ENCODE measurements at regions not wholly inside any gene's neighbourhood (a gene's known extent, or its start where the extent isn't known, plus 50 kb on each side); places are given as distances from the start of the nearest gene placed in this dataset.
"Not testable (repeated sequence)": the region's sequence is repeated elsewhere in the genome, so short reads cannot be mapped to it uniquely, and the experiment has no call there.

DNA sequence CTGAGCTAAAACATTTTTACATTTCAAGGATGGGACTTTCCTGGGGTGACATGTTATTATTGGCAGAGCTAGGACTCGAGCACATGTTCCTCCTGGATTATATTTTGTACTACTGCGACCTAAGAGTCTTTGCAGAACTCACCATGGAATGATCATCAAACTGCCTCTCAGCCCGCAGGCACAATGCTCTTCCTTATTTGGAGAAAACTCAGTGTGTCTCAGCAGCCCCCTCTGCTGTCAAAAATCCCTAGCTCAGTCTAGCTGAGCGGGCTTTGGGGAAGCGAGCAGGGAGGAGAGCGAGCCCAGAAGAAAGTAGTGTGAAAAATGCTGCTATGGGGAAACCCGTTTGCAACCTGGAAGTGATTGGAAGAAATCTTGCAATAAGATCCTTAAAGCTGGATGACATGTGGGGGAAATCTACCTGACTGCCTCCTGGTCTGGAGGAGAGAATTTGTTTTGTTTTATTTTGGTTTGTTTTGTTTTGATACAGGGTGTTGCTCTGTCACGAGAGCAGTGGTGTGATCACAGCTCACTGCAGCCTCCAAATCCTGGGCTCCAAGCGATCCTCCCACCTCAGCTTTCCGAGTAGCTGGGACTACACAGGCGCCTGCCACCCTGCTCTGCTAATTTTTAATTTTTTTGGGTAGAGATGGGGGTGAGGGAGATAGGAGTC, 89.9 kb upstream of the CLINT1 start:
- H3K4me3 ChIP-seq = peak overlapping the region in 1 of 2 donors; percentile 6
- WGBS, 2 donors = 12 to 21% methylated on average over 11 of the region's 11 CpGs
- intact Hi-C loops (cut with DNase I; ENCODE audit: low total_unique reads) = no loop called here
- H3K36me3 ChIP-seq (ENCODE audit: low read depth, missing control alignments) = no peaks in the 10 kb centered on the region
- peak; percentile 96 for DNase-seq
- no peaks in the 10 kb centered on the region for H3K4me1 ChIP-seq
- peak overlapping the region in 1 of 2 donors; percentile 5 for H3K27ac ChIP-seq
- H3K27me3 ChIP-seq = no peaks in the 10 kb centered on the region
- TF ChIP-seq, protein P1, sequence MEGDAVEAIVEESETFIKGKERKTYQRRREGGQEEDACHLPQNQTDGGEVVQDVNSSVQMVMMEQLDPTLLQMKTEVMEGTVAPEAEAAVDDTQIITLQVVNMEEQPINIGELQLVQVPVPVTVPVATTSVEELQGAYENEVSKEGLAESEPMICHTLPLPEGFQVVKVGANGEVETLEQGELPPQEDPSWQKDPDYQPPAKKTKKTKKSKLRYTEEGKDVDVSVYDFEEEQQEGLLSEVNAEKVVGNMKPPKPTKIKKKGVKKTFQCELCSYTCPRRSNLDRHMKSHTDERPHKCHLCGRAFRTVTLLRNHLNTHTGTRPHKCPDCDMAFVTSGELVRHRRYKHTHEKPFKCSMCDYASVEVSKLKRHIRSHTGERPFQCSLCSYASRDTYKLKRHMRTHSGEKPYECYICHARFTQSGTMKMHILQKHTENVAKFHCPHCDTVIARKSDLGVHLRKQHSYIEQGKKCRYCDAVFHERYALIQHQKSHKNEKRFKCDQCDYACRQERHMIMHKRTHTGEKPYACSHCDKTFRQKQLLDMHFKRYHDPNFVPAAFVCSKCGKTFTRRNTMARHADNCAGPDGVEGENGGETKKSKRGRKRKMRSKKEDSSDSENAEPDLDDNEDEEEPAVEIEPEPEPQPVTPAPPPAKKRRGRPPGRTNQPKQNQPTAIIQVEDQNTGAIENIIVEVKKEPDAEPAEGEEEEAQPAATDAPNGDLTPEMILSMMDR (IDR thresholded peaks at IDR 0.05) = peak; percentile 78 to 80 (median 80)
- TF ChIP-seq POLR2A (IDR thresholded peaks at IDR 0.05) = no peak
- H3K9me3 ChIP-seq = no peaks in the 10 kb centered on the region

DNA sequence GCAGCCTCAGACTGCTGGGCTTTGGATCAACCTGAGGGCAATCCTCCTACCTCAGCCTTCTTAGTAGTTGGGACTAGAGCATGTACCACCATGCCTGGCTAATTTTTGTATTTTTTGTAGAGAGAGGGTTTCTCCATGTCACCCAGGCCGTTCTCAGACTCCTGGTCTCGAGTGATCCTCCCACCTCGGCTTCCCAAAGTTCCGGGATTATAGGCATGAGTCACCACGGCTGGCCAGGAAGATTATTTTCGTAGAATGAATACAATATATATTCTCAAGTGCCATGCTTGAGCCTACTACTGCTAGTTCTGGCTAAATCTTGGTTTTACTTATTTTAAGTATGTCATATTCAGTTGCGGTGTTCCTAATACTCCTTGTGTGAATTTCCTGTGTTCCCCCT, 88.2 kb upstream of the CLINT1 start:
- Histone ChIP-seq H3K4me1 (no peaks in the 10 kb centered on the region), H3K36me3 (ENCODE audit: low read depth, missing control alignments) (no peaks in the 10 kb centered on the region), H3K4me3 (no peak overlapping the region), H3K9me3 (no peaks in the 10 kb centered on the region), H3K27me3 (no peaks in the 10 kb centered on the region), H3K27ac (no peak overlapping the region)
- 92 to 96% methylated on average over 7 of the region's 7 CpGs for WGBS, 2 donors
- no peak for DNase-seq
- intact Hi-C loops (cut with DNase I; ENCODE audit: low total_unique reads) = no loop called here
- TF ChIP-seq POLR2A (IDR thresholded peaks at IDR 0.05) = no peak

DNA sequence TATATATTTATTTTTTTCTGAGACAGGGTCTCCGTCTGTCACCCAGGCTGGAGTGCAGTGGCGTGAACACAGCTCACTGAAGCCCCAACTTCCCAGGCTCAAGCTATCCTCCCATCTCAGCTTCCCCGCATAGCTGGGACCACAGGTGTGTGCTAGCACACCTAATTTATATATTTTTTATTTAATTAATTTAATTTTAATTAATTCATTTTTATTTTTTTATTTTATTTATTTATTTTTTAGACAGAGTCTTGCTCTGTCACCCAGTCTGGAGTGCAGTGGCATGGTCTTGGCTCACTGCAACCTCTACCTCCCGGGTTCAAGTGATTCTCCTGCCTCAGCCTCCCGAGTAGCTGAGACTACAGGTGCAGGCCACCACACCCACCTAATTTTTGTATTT, 86.9 kb upstream of the CLINT1 start:
- H3K27ac ChIP-seq; H3K36me3 ChIP-seq (ENCODE audit: low read depth, missing control alignments); H3K27me3 ChIP-seq; H3K9me3 ChIP-seq; H3K4me1 ChIP-seq; H3K4me3 ChIP-seq; intact Hi-C loops (cut with DNase I; ENCODE audit: low total_unique reads); DNase-seq: not testable (repeated sequence)
- WGBS, 2 donors = 90 to 96% methylated on average over 5 of the region's 5 CpGs

DNA sequence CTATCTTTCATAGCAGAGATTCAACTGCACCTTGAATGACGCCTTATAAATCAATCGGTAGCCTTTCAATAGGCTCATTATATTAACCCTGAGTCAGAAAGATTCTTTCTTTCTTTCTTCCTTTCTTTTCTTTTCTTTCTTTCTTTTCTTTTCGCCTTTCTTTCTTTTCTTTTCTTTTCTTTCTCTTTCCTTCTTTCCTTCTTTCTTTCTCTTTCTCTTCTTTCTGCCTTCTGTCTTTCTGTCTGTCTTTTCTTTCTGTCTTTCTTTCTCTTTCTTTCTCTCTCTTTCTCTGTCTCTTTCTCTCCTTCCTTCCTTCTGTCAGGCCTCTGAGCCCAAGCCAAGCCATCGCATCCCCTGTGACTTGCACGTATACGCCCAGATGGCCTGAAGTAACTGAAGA, 86.0 kb upstream of the CLINT1 start:
- no peak for TF ChIP-seq POLR2A (IDR thresholded peaks at IDR 0.05)
- TF ChIP-seq, protein P1 (IDR thresholded peaks at IDR 0.05) = no peak
- 93% methylated on average over 6 of the region's 6 CpGs for WGBS, 2 donors
- Histone ChIP-seq H3K27me3 (no peaks in the 10 kb centered on the region), H3K4me3 (no peak overlapping the region), H3K36me3 (ENCODE audit: low read depth, missing control alignments) (no peaks in the 10 kb centered on the region), H3K9me3 (no peaks in the 10 kb centered on the region), H3K27ac (no peak overlapping the region), H3K4me1 (no peaks in the 10 kb centered on the region)
- DNase-seq = no peak
- intact Hi-C loops (cut with DNase I; ENCODE audit: low total_unique reads) = no loop called here

DNA sequence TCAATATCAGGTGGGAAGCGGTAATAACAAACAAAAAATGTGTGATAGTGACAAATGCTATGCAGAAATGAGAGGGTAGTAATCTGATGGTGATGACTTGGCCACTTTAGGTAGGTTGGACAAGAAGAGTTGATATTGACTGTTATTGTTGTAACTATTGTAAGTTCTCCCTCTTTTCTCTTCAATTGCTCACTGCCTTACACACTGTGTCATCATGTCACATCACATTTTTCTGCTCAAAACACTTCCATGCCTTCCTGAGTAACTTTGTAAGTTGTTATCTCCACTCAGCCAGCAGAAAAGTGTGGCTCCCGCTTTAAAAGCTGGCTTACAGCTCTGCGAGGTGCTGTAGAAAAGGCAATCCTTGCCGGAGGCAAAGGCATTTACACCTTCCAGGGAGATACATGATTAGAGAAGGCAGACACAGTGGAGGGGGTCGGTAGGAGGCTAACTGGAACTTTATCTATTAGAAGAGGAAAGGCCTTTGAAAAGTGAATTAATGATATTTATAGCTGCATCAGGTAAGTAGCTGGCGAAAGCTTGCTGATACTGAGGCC, 85.2 kb upstream of the CLINT1 start:
- intact Hi-C loops (cut with DNase I; ENCODE audit: low total_unique reads) = no loop called here
- TF ChIP-seq, protein P1 (IDR thresholded peaks at IDR 0.05) = no peak
- no peak for TF ChIP-seq POLR2A (IDR thresholded peaks at IDR 0.05)

DNA sequence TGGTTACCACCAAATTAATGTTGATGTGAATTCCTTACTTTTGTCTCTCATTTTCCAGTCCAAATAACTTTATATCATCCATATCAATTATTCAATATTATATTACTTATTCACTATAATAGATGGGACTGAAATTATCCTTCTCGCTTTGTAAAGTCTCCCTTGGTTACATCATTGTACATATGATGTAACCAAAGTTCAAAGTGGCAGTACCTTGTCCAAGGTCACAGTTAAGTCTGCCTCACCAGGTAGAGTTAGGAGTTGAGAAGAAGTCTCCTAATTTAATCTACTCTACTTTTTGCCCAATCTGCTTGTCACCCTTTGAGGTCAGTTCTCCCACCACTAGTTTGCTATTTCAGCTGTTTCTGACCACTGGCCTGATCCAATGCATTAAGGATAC, 83.7 kb upstream of the CLINT1 start:
- Histone ChIP-seq H3K36me3 (ENCODE audit: low read depth, missing control alignments) (no peaks in the 10 kb centered on the region), H3K27me3 (no peaks in the 10 kb centered on the region), H3K4me1 (no peaks in the 10 kb centered on the region), H3K4me3 (no peak overlapping the region), H3K27ac (no peak overlapping the region), H3K9me3 (no peaks in the 10 kb centered on the region)
- 91 to 97% methylated on average over 1 of the region's 1 CpG for WGBS, 2 donors
- intact Hi-C loops (cut with DNase I; ENCODE audit: low total_unique reads) = no loop called here
- TF ChIP-seq POLR2A (IDR thresholded peaks at IDR 0.05) = no peak
- TF ChIP-seq, protein P1 (IDR thresholded peaks at IDR 0.05) = no peak
- DNase-seq = no peak

More for the DNA sequence above, 85.2 kb upstream of the CLINT1 start:
- WGBS, 2 donors = 69 to 81% methylated on average over 6 of the region's 6 CpGs
- Histone ChIP-seq H3K4me1 (no peaks in the 10 kb centered on the region), H3K4me3 (no peak overlapping the region), H3K9me3 (no peaks in the 10 kb centered on the region), H3K27me3 (no peaks in the 10 kb centered on the region), H3K27ac (no peak overlapping the region), H3K36me3 (ENCODE audit: low read depth, missing control alignments) (no peaks in the 10 kb centered on the region)
- no peak for DNase-seq
